Fibroblast of lung (primary cell): ENCODE measurements at regions not wholly inside any gene's neighbourhood (a gene's known extent, or its start where the extent isn't known, plus 50 kb on each side); places are given as distances from the start of the nearest gene placed in this dataset.

Experiments used
- EZH2 ChIP-seq: IDR thresholded peaks from 2 replicates; pipeline ENCODE4 v1.5.1; 2012; ENCODE audit warnings: low read length, control low read depth, mild to moderate bottlenecking; ENCODE audit errors: missing control alignments
- TF ChIP-seq, protein P1 (sequence below), 2 donors: IDR thresholded peaks in 1 of 2; conservative IDR thresholded peaks in 1 of 2; 1 replicate in 1 of 2; 2 replicates in 1 of 2; pipeline ENCODE4 v1.5.1; 2011 to 2012; ENCODE audit warnings: low read length in 2 of 2, control low read depth in 1 of 2, inconsistent platforms in 1 of 2, low read depth in 1 of 2, mild to moderate bottlenecking in 1 of 2

DNA sequence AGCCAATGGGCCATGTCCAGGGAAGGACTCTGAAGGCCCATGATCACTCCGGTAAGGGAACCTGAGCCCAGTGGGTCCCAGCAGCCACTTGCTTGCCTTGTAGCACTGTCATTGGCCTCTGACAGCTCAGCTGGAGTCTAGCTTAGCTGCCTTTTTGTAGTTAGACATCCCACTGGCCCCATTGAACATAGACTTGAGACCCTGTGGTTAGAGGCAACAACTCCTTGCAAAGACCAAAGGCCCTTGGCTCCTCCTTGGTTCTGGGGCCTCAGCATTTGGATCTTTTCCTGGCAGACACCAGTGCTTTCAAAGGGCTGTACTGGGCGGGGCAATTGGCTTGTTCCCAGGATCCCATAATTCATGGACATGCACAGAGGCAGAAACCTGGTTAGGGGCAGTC is 321.2 kb downstream of the CXCL12 start:
- TF ChIP-seq, protein P1, sequence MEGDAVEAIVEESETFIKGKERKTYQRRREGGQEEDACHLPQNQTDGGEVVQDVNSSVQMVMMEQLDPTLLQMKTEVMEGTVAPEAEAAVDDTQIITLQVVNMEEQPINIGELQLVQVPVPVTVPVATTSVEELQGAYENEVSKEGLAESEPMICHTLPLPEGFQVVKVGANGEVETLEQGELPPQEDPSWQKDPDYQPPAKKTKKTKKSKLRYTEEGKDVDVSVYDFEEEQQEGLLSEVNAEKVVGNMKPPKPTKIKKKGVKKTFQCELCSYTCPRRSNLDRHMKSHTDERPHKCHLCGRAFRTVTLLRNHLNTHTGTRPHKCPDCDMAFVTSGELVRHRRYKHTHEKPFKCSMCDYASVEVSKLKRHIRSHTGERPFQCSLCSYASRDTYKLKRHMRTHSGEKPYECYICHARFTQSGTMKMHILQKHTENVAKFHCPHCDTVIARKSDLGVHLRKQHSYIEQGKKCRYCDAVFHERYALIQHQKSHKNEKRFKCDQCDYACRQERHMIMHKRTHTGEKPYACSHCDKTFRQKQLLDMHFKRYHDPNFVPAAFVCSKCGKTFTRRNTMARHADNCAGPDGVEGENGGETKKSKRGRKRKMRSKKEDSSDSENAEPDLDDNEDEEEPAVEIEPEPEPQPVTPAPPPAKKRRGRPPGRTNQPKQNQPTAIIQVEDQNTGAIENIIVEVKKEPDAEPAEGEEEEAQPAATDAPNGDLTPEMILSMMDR (conservative IDR thresholded peaks at IDR 0.05 in 1 of 2, IDR thresholded peaks at IDR 0.05 in 1 of 2; ENCODE audit: low read depth in 1 of 2, low read length in 2 of 2) = no peak
- no peak for TF ChIP-seq EZH2
